ENCODE measurements at regions not wholly inside any gene's neighbourhood (a gene's known extent, or its start where the extent isn't known, plus 50 kb on each side); places are given as distances from the start of the nearest gene placed in this dataset.
A peak's percentile ranks its signal among the peaks of the same experiment; 100 is the strongest.

DNA sequence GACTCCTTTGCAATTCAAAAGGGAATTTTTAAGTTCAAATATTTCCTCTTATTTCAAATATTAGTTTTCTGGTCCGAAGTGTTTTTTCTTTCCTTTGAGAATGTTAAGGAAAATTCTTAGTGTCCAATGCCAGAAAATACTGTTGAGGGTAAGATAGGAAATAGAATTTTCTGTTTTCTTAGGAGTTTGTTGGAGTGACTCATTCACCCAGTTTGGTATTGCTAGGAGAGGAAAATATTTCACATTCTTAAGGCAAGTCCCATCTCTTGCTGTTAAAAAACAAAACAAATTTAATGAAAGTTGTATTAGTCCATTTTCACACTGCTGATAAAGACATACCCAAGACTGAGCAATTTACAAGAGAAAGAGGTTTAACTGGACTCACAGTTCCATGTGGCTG lies 349.2 kb upstream of the ADAMTSL1 start:
- TF ChIP-seq, protein P1, sequence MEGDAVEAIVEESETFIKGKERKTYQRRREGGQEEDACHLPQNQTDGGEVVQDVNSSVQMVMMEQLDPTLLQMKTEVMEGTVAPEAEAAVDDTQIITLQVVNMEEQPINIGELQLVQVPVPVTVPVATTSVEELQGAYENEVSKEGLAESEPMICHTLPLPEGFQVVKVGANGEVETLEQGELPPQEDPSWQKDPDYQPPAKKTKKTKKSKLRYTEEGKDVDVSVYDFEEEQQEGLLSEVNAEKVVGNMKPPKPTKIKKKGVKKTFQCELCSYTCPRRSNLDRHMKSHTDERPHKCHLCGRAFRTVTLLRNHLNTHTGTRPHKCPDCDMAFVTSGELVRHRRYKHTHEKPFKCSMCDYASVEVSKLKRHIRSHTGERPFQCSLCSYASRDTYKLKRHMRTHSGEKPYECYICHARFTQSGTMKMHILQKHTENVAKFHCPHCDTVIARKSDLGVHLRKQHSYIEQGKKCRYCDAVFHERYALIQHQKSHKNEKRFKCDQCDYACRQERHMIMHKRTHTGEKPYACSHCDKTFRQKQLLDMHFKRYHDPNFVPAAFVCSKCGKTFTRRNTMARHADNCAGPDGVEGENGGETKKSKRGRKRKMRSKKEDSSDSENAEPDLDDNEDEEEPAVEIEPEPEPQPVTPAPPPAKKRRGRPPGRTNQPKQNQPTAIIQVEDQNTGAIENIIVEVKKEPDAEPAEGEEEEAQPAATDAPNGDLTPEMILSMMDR (IDR thresholded peaks at IDR 0.05; ENCODE audit: low read depth, low read length), result no peak
- no peak overlapping the region for H3K4me3 ChIP-seq (replicated peaks in 1 of 2; ENCODE audit: low read depth in 2 of 2, low read length in 2 of 2)
- DNase-seq (ENCODE audit: low read depth in 2 of 2), result peak; percentile 20 to 52

DNA sequence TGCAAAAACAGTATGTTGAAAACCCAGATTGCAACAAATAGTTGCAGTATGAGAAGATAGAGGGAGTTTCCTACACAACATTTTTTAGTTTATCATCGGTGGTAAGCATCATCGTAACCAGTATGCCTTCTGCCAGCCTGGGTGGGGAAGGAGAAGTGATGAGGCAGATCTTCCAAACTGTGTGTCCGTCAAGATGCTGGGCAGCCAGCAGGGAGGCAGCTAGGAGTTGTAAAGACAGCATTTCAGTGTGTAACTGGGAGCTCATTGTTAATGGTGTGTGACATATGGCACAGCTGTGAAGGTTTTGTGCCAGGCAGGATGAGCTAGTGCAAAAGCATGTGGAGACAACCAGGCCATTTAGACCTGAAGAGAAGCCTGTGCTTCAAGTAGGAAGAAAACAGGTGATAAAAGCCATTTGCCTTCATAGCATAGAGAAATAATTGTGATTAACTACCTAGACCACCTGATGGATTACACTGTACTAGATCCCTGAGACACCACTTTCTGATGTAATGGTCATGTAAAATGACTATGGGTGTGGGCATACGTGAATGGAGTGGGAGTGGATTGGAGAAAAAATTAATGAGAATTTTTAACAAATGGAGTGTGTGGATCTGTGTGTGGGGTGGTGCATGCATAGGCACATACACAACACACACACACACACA lies 347.0 kb upstream of the ADAMTSL1 start:
- TF ChIP-seq, protein P1 (IDR thresholded peaks at IDR 0.05; ENCODE audit: low read depth, low read length), result no peak
- H3K4me3 ChIP-seq (replicated peaks in 1 of 2; ENCODE audit: low read depth in 2 of 2, low read length in 2 of 2), result no peak overlapping the region
- DNase-seq (ENCODE audit: low read depth in 2 of 2), result no peak

DNA sequence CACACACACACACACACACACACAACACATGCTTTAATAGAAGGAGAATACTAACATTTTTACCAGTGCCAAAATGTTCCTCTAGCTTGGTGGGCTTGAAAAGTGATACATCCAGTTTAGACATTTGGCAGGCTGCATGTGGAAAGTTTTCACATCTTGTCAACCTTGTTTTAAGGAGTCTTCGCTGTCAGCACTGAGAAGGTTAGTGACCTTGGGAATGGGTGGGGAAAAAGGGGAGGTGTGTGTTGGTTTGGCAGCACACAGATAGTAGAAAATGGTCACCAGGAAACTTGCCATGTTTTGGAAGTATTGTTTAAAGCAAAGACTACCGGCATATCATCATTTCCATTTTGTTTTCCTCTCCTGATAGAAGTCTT lies 346.5 kb upstream of the ADAMTSL1 start:
- TF ChIP-seq, protein P1 (IDR thresholded peaks at IDR 0.05; ENCODE audit: low read depth, low read length), result no peak
- DNase-seq (ENCODE audit: low read depth in 2 of 2), result peak in 1 of 2 donors; percentile 5
- H3K4me3 ChIP-seq (replicated peaks in 1 of 2; ENCODE audit: low read depth in 2 of 2, low read length in 2 of 2), result no peak overlapping the region

DNA sequence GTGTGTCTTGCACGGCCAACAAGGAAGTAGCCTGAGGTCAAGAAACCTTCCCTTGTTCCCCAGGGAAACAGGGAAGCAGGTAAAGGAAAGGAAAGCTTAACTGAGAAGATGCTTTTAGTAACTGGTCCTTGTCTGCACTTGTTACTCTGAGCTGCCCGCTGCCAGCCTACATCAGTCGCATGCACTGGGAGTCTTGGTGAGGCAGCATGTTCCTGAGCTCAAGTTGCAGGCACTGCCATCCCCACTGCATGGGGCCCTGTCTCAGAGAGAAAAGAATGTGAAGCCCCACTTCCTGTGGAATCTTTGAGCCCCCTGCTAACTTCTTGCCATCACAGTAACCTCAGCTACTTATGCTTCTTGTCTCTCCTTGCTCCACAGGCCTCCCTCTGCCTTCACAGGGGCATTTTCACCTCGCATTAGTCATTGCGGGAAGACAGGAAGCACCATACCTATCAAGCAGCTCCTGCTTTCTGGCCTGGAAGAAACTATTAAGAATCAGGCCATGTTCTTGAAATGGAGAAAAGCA lies 344.1 kb upstream of the ADAMTSL1 start:
- TF ChIP-seq, protein P1 (IDR thresholded peaks at IDR 0.05; ENCODE audit: low read depth, low read length), result no peak
- DNase-seq (ENCODE audit: low read depth in 2 of 2), result no peak
- H3K4me3 ChIP-seq (replicated peaks in 1 of 2; ENCODE audit: low read depth in 2 of 2, low read length in 2 of 2), result no peak overlapping the region

DNA sequence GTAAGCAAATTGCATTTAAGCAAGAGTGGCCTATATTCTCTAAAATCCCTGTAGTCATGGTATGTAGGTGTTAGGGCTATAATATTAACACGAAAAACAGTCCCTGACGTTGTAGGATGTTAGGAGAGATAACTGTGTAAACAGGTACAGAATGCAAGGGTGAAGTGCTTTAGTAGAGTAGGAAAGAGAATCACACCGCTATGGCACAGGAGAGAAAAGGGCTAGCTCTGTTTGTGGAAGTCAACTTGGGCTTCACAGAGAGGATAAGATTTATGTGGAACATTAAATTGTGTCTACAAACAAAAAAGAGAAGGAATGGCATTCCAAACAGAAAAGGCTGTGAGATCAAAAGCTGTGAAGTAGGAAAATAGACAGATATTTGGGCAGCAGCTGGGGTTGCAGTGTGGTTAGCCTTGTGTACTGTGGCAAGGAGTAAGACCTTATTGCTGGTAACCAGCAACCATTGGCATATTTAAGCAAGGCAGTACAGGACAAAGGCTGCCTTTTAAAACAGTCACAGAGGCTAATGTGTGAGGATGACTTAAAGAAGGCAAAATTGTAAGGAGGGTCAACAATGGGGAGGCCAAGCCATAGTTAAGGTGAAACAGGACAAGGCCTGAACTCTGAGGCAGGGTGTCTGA lies 337.5 kb upstream of the ADAMTSL1 start:
- TF ChIP-seq, protein P1 (IDR thresholded peaks at IDR 0.05; ENCODE audit: low read depth, low read length), result no peak
- H3K4me3 ChIP-seq (replicated peaks in 1 of 2; ENCODE audit: low read depth in 2 of 2, low read length in 2 of 2), result no peak overlapping the region
- DNase-seq (ENCODE audit: low read depth in 2 of 2), result no peak

DNA sequence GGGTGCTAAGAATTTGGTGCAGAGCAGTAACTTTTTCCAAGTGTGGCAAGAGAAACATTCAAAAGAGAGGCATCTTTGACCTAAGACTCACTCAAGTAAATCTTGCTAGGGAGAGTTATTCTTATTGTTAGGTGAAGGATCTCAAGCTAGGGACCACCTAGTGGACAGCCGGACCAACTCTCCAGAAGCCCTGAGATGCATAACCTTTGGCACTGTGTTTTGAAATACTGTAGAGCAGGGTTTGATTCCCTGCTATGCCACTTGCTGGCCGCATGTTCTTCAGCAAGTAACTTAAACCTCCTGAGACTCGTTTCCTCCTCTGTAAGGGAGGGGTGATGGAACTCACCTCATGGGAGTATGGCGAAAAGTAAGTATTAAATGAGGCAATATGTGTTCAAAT lies 336.1 kb upstream of the ADAMTSL1 start:
- DNase-seq (ENCODE audit: low read depth in 2 of 2), result no peak
- TF ChIP-seq, protein P1 (IDR thresholded peaks at IDR 0.05; ENCODE audit: low read depth, low read length), result no peak

More for the DNA sequence above, 336.1 kb upstream of the ADAMTSL1 start:
- H3K4me3 ChIP-seq (replicated peaks in 1 of 2; ENCODE audit: low read depth in 2 of 2, low read length in 2 of 2), result no peak overlapping the region
